IPS-20b (cell line): ENCODE measurements at regions not wholly inside any gene's neighbourhood (a gene's known extent, or its start where the extent isn't known, plus 50 kb on each side); places are given as distances from the start of the nearest gene placed in this dataset.

Experiments
- H3K27ac ChIP-seq: one replicate; pipeline ENCODE4 v1.5.1; 2013; ENCODE audit warnings: low read length
- H3K27me3 ChIP-seq: 2 replicates; pipeline ENCODE4 v1.6.1; 2013; ENCODE audit warnings: mild to moderate bottlenecking, low read length, inconsistent platforms; ENCODE audit not compliant: insufficient read depth
- H3K36me3 ChIP-seq: 2 replicates; pipeline ENCODE4 v1.6.1; 2013; ENCODE audit warnings: low read depth, mild to moderate bottlenecking, inconsistent platforms, low read length, moderate library complexity; ENCODE audit not compliant: insufficient read depth
- H3K4me1 ChIP-seq: 2 replicates; pipeline ENCODE4 v1.6.1; 2013; ENCODE audit warnings: mild to moderate bottlenecking, control low read depth, inconsistent platforms, low read length, moderate library complexity; ENCODE audit not compliant: insufficient read depth
- H3K4me3 ChIP-seq: 2 replicates; pipeline ENCODE4 v1.5.1; 2013; ENCODE audit warnings: mild to moderate bottlenecking, low read length, inconsistent platforms
- H3K9ac ChIP-seq: 2 replicates; pipeline ENCODE4 v1.6.1; 2013; ENCODE audit warnings: low read depth, mild to moderate bottlenecking, inconsistent platforms, low read length, moderate library complexity
- H3K9me3 ChIP-seq: 2 replicates; pipeline ENCODE4 v1.6.1; 2013; ENCODE audit warnings: mild to moderate bottlenecking, low read depth, low read length, inconsistent platforms; ENCODE audit not compliant: insufficient read depth

DNA sequence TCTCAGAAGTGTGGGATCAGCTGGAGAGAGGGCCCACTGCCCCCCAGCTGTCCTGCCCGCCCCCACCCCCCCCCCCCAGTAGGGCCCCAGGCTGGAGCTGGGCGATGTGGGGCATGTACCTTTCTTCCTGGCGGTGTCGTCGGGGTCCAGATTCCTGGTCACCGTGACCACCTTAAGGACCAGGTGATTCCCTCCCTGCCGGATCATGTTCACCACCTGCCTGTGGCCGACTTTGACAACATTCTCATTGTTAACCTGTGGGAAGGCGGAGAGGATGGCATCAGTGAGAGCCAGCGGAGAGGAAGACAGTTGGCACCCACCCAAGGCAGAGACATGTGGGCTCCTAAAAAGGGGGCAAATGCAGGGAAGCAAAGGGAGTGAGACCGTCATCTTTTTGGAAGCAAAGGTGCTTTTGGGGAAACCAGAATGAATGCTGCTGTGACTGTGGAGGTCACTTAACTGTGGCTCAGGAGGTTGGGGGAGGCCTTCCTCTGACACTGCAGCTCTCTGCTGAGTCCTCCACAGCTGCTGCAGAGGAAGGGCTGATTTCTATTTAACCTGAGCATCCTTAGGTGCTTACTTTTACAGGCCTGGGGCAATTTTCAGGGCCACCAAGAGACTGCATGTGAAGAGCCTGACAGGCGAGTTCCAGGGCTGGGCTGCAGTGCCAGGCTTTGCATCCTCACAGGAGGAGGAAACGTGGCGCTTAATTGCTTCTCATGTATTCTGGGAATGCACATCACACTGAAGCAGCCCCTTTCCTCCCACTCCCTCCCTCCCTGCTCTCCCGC, 104.5 kb downstream of the CTTN start:
- Histone ChIP-seq H3K4me3 (no peak overlapping the region), H3K27me3 (no peaks in the 10 kb centered on the region), H3K4me1 (no peaks in the 10 kb centered on the region; the same call in 1 of the 2 replicates), H3K27ac (no peak overlapping the region), H3K9me3 (no peaks in the 10 kb centered on the region), H3K9ac (no peak overlapping the region), H3K36me3 (no peaks in the 10 kb centered on the region)

DNA sequence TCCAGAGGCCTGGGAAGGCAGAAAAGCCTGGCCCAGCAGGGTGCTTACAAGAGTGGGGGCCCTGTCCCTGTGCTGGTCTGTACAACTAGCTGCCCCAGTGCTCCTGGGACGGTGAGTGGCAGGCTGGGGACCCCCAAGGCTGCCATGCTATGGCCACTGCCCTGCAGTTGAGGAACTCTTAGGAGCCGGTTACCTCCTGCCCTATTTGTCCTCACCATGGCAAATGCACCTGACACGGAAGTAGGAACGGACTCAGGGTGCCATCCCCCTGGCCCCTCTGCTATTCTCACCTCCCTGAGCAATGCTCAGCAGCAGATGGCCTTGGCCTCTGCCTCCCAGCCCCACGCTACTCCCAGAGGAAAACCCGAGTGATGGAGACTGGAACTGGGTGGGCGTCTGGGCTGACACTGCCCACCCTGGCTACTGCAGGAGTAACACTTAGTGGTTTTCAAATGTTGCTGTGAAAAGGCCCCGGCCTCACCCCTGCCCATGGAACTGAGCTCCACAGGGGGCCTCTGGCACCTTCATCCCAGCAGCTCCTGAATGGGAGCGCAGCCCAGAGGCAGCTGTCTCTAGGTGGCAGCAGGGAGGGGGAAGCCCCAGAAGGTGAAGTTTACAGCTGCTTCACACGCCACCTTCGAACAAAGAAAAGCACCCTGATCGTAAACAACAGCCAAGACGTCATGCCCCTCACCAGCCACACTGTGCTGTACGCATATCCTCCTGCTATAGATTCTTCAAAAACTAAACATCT, 105.3 kb downstream of the CTTN start:
- Histone ChIP-seq H3K36me3 (no peaks in the 10 kb centered on the region), H3K4me3 (no peak overlapping the region), H3K9me3 (no peaks in the 10 kb centered on the region), H3K27ac (no peak overlapping the region), H3K4me1 (no peaks in the 10 kb centered on the region; the same call in 1 of the 2 replicates), H3K27me3 (no peaks in the 10 kb centered on the region), H3K9ac (no peak overlapping the region)

DNA sequence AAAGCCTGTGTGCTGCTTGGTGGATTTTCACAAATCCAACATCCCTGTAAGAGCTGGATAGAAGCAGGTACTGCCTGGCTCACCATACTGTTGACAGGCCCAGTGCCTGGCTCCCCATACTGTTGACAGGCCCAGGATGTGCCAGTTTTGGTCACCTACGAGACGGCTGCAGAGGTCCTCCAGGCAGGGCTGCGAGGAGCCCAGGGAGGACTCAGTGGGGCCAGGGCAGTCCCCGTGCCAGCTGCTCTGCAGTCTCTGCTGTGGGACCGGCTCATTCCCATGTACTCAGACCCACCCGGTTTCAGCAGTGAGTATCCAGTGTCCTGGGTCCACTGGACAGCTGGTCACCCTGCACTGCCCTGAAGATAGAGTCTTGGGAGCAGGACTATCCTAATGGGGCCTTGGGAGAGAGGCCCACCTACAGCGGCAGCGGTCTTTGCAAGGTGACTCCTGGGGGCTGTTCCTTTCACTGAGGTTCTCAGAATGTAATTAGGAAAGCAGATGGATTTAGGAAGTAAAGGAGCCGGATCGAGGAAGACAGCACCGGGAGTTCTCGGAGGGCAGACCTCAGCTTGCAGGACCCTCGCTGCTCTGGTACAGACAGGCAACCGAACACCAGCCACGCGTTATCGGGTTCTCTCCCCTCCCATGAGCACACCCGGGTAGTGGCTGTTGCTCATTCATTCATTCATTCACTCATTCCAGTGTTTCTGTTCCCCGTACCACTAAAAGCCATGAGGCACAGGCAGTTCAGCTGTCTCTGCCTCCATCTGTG, 106.1 kb downstream of the CTTN start:
- H3K4me3 ChIP-seq, result no peak overlapping the region
- no peaks in the 10 kb centered on the region for H3K36me3 ChIP-seq
- H3K27me3 ChIP-seq, result no peaks in the 10 kb centered on the region
- no peaks in the 10 kb centered on the region; the same call in 1 of the 2 replicates for H3K4me1 ChIP-seq
- no peak overlapping the region for H3K9ac ChIP-seq
- no peak overlapping the region for H3K27ac ChIP-seq
- no peaks in the 10 kb centered on the region for H3K9me3 ChIP-seq

- Histone ChIP-seq H3K36me3 (no peaks in the 10 kb centered on the region), H3K27ac (no peak overlapping the region), H3K4me1 (no peaks in the 10 kb centered on the region; the same call in 1 of the 2 replicates), H3K4me3 (no peak overlapping the region), H3K9me3 (no peaks in the 10 kb centered on the region), H3K27me3 (no peaks in the 10 kb centered on the region), H3K9ac (no peak overlapping the region)
These were observed 107.0 kb downstream of the CTTN start for GRCh38 chr11:70505331-70505731.

- Histone ChIP-seq H3K9ac (no peak overlapping the region), H3K27ac (no peak overlapping the region), H3K27me3 (no peaks in the 10 kb centered on the region), H3K4me1 (no peaks in the 10 kb centered on the region; the same call in 1 of the 2 replicates), H3K36me3 (no peaks in the 10 kb centered on the region), H3K9me3 (no peaks in the 10 kb centered on the region), H3K4me3 (no peak overlapping the region)
These were observed 107.7 kb downstream of the CTTN start for GRCh38 chr11:70505761-70506657.

GRCh38 chr11:70506658-70506970, 108.3 kb downstream of the CTTN start:
- no peak overlapping the region for H3K27ac ChIP-seq
- H3K9me3 ChIP-seq, result no peaks in the 10 kb centered on the region
- H3K4me1 ChIP-seq, result no peaks in the 10 kb centered on the region; the same call in 1 of the 2 replicates
- H3K9ac ChIP-seq, result no peak overlapping the region
- no peaks in the 10 kb centered on the region for H3K27me3 ChIP-seq
- no peak overlapping the region for H3K4me3 ChIP-seq
- no peaks in the 10 kb centered on the region for H3K36me3 ChIP-seq

DNA sequence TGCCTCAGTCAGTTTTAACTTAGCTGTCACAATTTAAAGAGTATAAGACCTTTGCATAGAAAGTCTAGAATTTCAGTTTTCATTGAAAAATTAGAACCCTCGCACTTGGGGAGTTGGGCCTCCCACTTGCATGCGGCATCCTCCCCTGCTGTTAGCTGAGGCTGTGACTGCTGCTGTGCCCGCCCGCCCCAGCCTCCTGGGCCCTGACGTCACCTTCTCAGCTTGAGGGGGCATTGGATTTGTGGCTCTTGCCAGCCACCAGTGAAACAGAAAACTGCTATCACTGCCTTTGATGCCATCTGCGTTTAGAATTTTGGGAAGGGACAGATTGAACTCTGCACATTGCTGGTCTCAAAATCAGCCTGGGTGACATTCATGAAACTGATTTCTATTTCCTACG, 108.7 kb downstream of the CTTN start:
- no peak overlapping the region for H3K27ac ChIP-seq
- peaks cover under 1% of the 10 kb centered on the region; the same call in 1 of the 2 replicates for H3K9me3 ChIP-seq
- H3K36me3 ChIP-seq, result no peaks in the 10 kb centered on the region
- no peaks in the 10 kb centered on the region for H3K27me3 ChIP-seq
- no peak overlapping the region for H3K9ac ChIP-seq
- no peaks in the 10 kb centered on the region; the same call in 1 of the 2 replicates for H3K4me1 ChIP-seq
- H3K4me3 ChIP-seq, result no peak overlapping the region

- H3K9ac ChIP-seq, result no peak overlapping the region
- no peak overlapping the region for H3K27ac ChIP-seq
- H3K9me3 ChIP-seq, result peaks cover 8% of the 10 kb centered on the region
- H3K4me1 ChIP-seq, result no peaks in the 10 kb centered on the region; the same call in 1 of the 2 replicates
- no peaks in the 10 kb centered on the region for H3K36me3 ChIP-seq
- no peaks in the 10 kb centered on the region for H3K27me3 ChIP-seq
- no peak overlapping the region for H3K4me3 ChIP-seq
These were observed 109.3 kb downstream of the CTTN start for GRCh38 chr11:70507466-70508230.

- Histone ChIP-seq H3K27ac (no peak overlapping the region), H3K9me3 (peaks cover 13% of the 10 kb centered on the region), H3K9ac (no peak overlapping the region), H3K27me3 (no peaks in the 10 kb centered on the region), H3K36me3 (no peaks in the 10 kb centered on the region), H3K4me1 (no peaks in the 10 kb centered on the region; the same call in 1 of the 2 replicates), H3K4me3 (no peak overlapping the region)
These were observed 109.8 kb downstream of the CTTN start for GRCh38 chr11:70508231-70508480.

DNA sequence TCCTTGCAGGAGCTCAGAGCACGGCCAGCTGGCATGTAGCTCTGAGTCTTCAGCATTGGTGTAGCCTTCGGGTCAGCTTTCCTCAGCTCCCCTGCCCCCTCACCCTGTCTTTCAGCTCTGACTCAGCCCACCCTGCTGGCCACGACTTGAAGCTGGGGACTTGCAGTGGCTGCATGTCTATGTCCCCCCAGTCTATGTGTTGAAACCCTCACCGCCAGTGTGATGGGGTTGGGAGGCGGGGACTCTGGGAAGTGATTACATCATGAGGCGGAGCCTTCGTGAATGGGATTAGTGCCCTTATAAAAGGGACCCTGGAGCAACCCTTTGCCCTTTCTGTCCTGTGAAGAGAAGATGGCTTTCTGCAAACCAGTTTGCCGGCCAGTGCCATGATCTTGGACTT, 111.1 kb downstream of the CTTN start:
- Histone ChIP-seq H3K36me3 (no peaks in the 10 kb centered on the region), H3K9ac (no peak overlapping the region), H3K4me3 (no peak overlapping the region), H3K4me1 (no peaks in the 10 kb centered on the region; the same call in 1 of the 2 replicates), H3K27ac (no peak overlapping the region), H3K9me3 (peaks cover 17% of the 10 kb centered on the region), H3K27me3 (no peaks in the 10 kb centered on the region)
